GM21529 (cell line): ENCODE measurements at regions not wholly inside any gene's neighbourhood (a gene's known extent, or its start where the extent isn't known, plus 50 kb on each side); places are given as distances from the start of the nearest gene placed in this dataset.

ENCODE experiments used
- ATAC-seq: cut with Tn5 transposase; IDR thresholded peaks from one replicate; pipeline ENCODE4 v1.9.1; 2021; ENCODE audit not compliant: unreplicated experiment

GRCh38 chr17:73783382-73783766, 139.1 kb upstream of the SDK2 start:
- no peak for ATAC-seq

DNA sequence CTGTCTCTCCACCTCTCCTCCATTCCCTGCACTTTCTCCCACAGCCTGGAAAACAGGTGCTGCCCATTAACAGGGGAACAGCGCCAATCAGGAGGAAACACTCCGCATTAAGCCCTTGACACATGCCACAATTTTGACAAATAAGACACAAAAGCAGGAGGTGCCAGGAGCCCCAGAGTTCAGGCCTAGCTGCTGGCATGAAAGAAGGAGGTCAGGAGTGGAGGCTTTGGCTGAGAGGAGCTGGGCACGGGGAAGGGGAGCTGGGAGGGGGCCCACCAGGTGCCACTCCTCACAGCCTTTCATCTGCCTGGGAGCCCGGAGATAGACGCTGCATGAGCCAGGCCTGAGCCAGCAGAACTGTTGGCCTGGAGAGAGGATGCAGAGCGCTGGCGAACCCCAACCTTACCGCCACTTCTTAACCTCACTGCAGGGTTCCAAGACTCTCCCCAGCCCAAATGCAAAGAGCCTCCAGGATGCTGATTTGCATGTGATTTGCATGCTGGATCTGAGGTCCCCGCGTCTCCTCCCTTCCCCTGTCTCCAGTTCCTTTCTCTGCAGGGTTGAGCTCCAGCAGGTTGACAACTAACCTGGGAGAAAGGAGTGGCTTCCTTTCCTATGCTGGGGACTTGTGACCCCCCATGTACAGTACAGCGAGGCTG, 139.8 kb upstream of the SDK2 start:
- ATAC-seq: no peak

GRCh38 chr17:73785496-73785895, 141.3 kb upstream of the SDK2 start:
- no peak for ATAC-seq

DNA sequence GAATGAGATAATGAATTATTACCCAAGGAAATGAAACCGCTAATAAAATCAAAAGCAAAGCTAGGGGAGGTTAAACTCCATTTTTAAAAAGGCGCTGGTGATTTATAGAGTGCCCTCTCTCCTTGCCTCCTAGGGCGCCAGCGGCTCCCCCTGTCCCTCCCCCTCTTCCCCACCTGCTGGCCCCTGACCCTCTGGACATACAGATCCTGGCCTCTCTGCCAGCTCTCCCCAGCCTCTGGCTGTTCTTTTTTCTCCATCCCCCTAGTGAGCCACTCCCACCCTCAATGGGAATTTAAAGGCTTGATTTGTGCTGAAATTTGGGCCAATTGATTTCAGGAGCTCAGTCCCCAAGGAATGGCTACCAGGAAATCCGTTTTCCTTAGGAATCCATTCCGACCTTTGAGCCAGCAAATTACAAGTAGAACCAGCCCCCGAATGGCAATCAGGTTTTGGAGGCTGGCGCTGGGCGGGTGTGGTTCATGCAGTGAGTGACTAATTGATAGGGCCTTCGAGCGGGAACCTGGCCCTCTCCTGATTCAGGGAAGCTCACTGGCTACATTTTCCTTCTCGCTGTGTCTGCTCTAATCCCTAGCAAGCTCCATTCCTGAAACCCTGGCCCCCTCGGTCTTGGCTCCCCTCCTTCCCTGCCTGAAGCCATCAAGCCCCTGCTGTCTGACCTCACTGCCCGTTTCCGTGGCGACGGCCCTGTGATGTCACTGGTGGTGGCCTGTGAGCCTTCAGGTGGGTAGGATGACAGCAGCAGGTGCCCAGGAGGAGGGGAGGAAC, 141.9 kb upstream of the SDK2 start:
- ATAC-seq: no peak

- ATAC-seq: no peak
Observed at GRCh38 chr17:73787076-73788059, 143.1 kb upstream of the SDK2 start.

DNA sequence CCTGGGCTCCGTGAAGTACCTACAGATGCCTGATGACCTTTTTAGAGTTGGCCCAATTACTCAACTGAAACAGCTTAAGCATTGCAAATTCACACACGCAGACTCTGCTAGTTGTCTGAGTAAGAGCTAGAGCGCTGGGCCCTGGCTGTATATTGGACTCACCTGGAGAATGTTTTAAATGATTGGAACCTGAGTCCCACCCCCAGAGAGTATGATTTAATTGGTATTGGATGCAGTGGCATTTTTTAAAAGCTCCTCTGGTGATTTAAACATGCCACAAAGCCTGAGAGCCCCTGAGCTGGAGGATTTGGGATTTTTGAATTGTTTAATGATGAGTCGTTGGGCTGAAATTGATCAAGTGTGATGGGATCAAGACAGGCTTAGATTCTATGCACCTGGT, 143.9 kb upstream of the SDK2 start:
- no peak for ATAC-seq

DNA sequence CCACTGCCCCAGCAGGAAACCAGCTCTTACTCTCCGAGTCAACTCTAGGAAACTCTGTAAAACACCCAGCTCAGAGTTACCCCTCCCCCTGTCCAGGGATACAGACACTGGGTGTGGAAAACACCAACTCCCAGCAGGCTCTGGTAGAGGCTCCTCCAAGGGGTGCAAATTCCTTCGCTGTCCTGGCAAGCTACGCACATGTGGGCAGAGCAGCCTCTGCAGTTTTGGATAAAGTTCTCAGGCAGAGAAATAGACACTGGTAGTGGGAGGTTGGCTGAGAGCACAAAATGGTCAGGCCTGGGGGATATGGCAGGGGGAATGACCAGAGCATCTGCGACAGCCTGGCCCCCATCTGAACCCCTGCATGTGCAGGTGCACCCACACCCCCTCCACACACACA, 146.9 kb upstream of the SDK2 start:
- no peak for ATAC-seq

GRCh38 chr17:73791631-73792030, 147.4 kb upstream of the SDK2 start:
- ATAC-seq: no peak

GRCh38 chr17:73792994-73793393, 148.7 kb upstream of the SDK2 start:
- no peak for ATAC-seq

DNA sequence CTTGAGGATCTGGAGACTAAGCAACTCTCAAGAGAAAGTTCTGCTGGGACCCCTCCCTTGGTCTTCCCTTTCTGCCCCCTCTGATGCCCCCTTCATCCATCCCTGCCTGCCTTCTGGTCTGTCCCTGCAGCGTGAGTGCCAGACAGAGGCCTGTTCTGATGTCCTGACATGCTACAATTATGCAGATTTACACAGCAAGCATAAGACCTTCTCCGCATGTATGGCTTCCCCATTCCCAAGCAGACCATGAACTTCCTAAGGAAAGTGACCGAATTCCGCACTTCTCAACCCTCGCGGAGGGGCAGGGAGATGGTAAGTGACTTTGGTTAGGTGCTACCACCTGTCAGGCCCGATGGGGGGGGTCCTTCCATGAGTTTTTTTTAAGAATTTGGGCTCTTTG, 150.1 kb upstream of the SDK2 start:
- no peak for ATAC-seq

- no peak for ATAC-seq
Observed at GRCh38 chr17:73795730-73796129, 151.5 kb upstream of the SDK2 start.

GRCh38 chr17:73797594-73798110, 153.4 kb upstream of the SDK2 start:
- ATAC-seq: no peak

- no peak for ATAC-seq
Observed at GRCh38 chr17:73798111-73798748, 154.0 kb upstream of the SDK2 start.

DNA sequence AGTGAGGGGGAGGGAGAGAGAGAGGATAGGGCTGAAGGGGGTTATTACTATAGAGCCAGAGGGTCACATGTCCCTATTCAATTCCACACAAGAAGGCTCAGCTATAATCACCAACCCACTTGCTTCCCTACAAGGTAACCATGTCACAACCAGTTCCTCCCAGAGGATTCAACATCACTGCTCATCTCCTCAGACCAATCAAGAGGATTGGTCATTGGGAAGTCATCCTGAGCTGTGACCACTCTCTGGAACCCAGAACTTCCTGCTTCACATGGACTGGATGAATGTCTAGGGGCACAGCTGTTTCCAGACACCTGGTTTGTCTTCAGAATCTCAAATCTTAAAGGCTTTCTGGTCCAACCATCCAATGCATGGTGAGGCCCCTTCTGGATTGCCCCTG, 154.9 kb upstream of the SDK2 start:
- ATAC-seq: no peak

DNA sequence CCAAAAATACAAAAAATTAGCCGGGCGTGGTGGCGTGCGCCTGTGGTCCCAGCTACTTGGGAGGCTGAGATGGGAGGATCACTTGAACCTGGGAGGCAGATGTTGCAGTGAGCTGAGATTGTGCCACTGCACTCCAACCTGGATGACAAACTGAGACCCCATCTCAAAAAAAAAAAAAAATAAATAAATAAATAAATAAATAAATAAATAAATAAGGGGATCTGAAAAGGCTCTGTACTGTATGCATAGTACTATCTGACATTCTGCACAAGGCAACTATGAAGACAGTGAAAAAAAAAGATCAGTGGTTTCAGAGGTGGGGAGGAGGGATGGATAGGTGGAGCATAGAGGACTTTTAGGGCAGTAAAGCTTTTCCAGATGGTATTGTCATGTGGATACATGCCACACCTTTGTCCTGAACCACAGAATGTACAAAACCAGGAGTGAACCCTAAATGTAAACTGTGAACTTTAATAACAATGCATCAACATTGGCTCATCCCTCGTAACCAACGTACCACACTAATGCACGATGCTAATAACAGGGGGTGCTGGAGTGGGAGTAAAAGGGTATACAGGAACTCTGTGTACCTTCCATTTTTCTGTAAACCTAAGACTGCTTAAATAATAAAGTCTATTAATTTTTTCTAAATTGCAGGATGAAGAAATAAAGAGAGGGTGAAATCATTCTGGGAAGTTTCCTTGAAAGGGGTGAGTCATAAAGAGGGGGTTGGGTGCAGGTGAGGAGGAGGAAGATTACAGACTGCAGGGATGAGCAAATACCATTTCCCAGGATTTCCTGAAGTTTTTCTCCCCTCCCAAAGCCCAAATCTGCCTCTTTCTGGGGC, 155.8 kb upstream of the SDK2 start:
- ATAC-seq: no peak

DNA sequence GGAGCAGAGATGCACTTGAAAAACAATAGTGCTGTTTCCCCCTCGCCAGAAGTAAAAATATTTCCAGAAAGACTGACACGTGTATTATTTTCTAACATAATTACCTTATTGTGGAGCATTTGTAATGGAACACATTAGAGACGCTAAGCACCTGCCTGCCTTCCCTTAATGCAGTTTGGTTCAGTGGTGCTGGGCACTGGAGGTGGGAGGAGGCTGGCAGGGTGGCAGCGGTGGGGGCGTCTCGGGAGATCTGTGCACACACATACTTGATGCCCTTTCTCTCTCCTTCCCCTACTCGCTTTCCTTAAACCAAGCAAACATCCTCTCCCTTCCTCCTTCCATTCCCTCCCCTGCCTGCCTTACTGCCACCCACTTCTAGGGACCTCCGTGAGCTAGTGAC, 156.6 kb upstream of the SDK2 start:
- no peak for ATAC-seq

DNA sequence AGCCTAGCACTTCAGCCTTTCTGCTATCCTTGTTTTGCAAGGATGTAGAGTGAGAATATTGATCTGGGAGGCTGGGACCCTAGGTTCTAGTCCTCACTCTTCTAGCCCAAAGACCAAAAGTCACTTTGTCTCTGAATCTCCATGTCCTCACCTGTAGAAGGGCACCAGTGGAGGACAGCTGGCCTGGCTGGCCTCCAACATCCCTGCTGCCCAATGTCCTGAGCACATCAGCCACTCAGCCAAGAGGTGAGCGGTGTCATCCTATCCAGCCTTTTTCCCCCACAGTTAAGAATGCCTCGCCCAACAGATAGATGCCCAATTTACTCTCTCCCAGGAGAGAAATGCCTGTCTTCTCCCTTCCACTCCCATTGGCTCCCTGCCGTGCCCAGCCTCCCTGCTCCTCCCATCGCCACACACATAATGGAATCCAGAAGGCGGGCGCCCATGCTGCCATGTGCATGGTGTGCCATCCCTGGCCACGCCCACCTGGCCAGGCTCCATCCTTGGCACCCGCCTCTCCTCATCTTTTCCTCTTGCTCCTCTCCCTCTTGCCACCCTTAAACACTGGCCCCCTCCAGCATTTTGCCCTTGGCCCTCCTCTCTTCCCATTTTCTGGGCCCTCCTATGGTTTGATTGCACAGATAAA, 157.3 kb upstream of the SDK2 start:
- ATAC-seq: no peak

DNA sequence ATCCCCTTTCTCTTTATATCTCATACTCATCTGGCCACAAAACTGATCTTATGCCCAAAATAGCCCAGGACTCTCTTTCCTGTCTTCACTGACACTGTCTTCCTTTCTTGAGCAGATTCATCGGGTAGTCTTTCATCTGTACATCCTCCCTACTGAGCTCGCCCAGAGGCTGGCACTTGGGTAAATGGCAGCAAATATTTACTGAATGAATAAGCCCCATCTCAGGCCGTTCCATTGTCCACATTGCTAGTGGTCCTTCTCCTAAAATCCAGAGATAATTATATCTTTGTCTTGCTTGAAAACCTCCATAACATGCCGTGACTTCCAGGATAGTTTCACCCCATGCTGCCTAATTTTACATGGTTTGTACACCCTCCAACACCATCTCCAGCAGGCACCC, 158.1 kb upstream of the SDK2 start:
- no peak for ATAC-seq

GRCh38 chr17:73802871-73803270, 158.6 kb upstream of the SDK2 start:
- ATAC-seq: no peak
